ENCODE measurements at regions not wholly inside any gene's neighbourhood (a gene's known extent, or its start where the extent isn't known, plus 50 kb on each side); places are given as distances from the start of the nearest gene placed in this dataset.

DNA sequence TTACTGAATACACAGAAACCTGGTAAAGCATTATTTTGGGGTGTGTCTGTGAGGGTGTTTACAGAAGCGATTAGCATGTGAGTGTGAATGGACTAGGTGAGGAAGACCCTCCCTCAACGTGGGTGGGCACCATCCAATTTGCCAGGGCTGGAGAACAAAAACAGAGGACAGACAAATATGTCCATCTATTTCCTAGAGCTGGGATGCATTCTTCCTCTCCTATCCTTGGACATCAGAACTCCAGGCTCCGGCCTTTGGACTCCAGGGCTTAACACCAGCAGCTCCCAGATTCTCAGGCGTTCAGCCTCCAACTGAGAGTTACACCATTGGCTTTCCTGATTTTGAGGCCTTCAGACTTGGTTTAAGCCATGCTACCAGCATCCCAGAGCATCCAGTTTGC is 65.8 kb upstream of the CHD1 start:
- no peaks in the 10 kb centered on the region for H3K27me3 ChIP-seq (ENCODE audit: control insufficient read depth, insufficient read depth, low read length)
- H3K9ac ChIP-seq, result no peak overlapping the region
- no peak for TF ChIP-seq CTCF (IDR thresholded peaks at IDR 0.05)
- no peaks in the 10 kb centered on the region for H3K79me2 ChIP-seq
- H3K9me3 ChIP-seq (ENCODE audit: control insufficient read depth, low read length), result no peaks in the 10 kb centered on the region
- H3K4me1 ChIP-seq, result no peaks in the 10 kb centered on the region
- no peak overlapping the region for H3K4me2 ChIP-seq (ENCODE audit: low read length)
- H3K27ac ChIP-seq, result no peak overlapping the region
- no peaks in the 10 kb centered on the region for H3K36me3 ChIP-seq (ENCODE audit: control insufficient read depth, insufficient read depth, low read length)
- no peak overlapping the region for H3K4me3 ChIP-seq (ENCODE audit: low read depth, low read length)
- no peak overlapping the region for H2AFZ ChIP-seq

- TF ChIP-seq CTCF (IDR thresholded peaks at IDR 0.05), result no peak
- no peak overlapping the region for H3K27ac ChIP-seq
- no peak overlapping the region for H3K4me3 ChIP-seq (ENCODE audit: low read depth, low read length)
- H3K79me2 ChIP-seq, result no peaks in the 10 kb centered on the region
- no peaks in the 10 kb centered on the region for H3K36me3 ChIP-seq (ENCODE audit: control insufficient read depth, insufficient read depth, low read length)
- H3K9me3 ChIP-seq (ENCODE audit: control insufficient read depth, low read length), result no peaks in the 10 kb centered on the region
- H3K9ac ChIP-seq, result no peak overlapping the region
- no peak overlapping the region for H2AFZ ChIP-seq
- H3K4me2 ChIP-seq (ENCODE audit: low read length), result no peak overlapping the region
- H3K4me1 ChIP-seq, result no peaks in the 10 kb centered on the region
- no peaks in the 10 kb centered on the region for H3K27me3 ChIP-seq (ENCODE audit: control insufficient read depth, insufficient read depth, low read length)
Observed at GRCh38 chr5:98993512-98993911, 64.7 kb upstream of the CHD1 start.

DNA sequence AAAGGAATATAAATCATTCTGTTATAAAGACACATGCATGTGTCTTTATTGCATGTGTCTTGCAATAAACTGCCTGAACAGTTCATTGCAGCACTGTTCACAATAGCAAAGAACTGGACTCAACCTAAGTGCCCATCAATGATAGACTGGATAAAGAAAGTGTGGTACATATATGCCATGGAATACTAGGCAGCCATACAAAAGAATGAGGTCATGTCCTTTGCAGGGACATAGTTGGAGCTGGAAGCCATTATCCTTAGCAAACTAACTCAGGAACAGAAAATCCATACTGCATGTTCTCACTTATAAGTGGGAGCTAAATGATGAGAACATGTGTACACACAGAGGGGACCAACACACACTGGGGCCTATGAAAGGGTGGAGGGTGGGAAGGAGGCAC is 63.7 kb upstream of the CHD1 start:
- H3K9ac ChIP-seq, result no peak overlapping the region
- no peak overlapping the region for H3K4me2 ChIP-seq (ENCODE audit: low read length)
- H3K27me3 ChIP-seq (ENCODE audit: control insufficient read depth, insufficient read depth, low read length), result no peaks in the 10 kb centered on the region
- H3K79me2 ChIP-seq, result no peaks in the 10 kb centered on the region
- no peaks in the 10 kb centered on the region for H3K9me3 ChIP-seq (ENCODE audit: control insufficient read depth, low read length)
- H2AFZ ChIP-seq, result no peak overlapping the region
- H3K4me3 ChIP-seq (ENCODE audit: low read depth, low read length), result no peak overlapping the region
- H3K4me1 ChIP-seq, result no peaks in the 10 kb centered on the region
- no peak overlapping the region for H3K27ac ChIP-seq
- no peak for TF ChIP-seq CTCF (IDR thresholded peaks at IDR 0.05)
- H3K36me3 ChIP-seq (ENCODE audit: control insufficient read depth, insufficient read depth, low read length), result no peaks in the 10 kb centered on the region

DNA sequence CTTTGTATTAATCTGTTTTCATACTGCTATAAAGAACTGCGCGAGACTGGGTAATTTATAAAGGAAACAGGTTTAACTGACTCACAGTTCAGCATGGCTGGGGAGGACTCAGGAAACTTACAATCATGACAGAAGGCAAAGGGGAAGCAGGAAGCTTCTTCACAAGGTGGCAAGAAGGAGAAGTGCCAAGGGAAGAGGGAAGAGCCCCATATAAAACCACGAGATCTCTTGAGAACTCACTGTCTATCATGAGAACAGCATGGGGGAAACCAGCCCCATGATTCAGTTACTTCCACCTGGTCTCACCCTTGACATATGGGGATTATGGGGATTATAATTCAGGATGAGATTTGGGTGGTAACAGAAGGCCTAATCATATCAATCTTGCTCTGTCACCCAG is 60.9 kb upstream of the CHD1 start:
- Histone ChIP-seq H3K27ac (no peak overlapping the region), H3K4me1 (no peaks in the 10 kb centered on the region), H3K36me3 (ENCODE audit: control insufficient read depth, insufficient read depth, low read length) (no peaks in the 10 kb centered on the region), H3K79me2 (no peaks in the 10 kb centered on the region), H3K27me3 (ENCODE audit: control insufficient read depth, insufficient read depth, low read length) (no peaks in the 10 kb centered on the region), H2AFZ (no peak overlapping the region), H3K4me3 (ENCODE audit: low read depth, low read length) (no peak overlapping the region), H3K9ac (no peak overlapping the region), H3K9me3 (ENCODE audit: control insufficient read depth, low read length) (no peaks in the 10 kb centered on the region), H3K4me2 (ENCODE audit: low read length) (no peak overlapping the region)
- no peak for TF ChIP-seq CTCF (IDR thresholded peaks at IDR 0.05)

GRCh38 chr5:98986587-98986986 is 57.8 kb upstream of the CHD1 start:
- no peak overlapping the region for H3K4me2 ChIP-seq (ENCODE audit: low read length)
- H3K79me2 ChIP-seq, result no peaks in the 10 kb centered on the region
- H3K36me3 ChIP-seq (ENCODE audit: control insufficient read depth, insufficient read depth, low read length), result no peaks in the 10 kb centered on the region
- no peak overlapping the region for H3K4me3 ChIP-seq (ENCODE audit: low read depth, low read length)
- TF ChIP-seq CTCF (IDR thresholded peaks at IDR 0.05), result no peak
- H3K4me1 ChIP-seq, result no peaks in the 10 kb centered on the region
- H3K27ac ChIP-seq, result no peak overlapping the region
- H2AFZ ChIP-seq, result no peak overlapping the region
- no peaks in the 10 kb centered on the region for H3K27me3 ChIP-seq (ENCODE audit: control insufficient read depth, insufficient read depth, low read length)
- no peak overlapping the region for H3K9ac ChIP-seq
- H3K9me3 ChIP-seq (ENCODE audit: control insufficient read depth, low read length), result no peaks in the 10 kb centered on the region
